ENCODE measurements at regions not wholly inside any gene's neighbourhood (a gene's known extent, or its start where the extent isn't known, plus 50 kb on each side); places are given as distances from the start of the nearest gene placed in this dataset.

DNA sequence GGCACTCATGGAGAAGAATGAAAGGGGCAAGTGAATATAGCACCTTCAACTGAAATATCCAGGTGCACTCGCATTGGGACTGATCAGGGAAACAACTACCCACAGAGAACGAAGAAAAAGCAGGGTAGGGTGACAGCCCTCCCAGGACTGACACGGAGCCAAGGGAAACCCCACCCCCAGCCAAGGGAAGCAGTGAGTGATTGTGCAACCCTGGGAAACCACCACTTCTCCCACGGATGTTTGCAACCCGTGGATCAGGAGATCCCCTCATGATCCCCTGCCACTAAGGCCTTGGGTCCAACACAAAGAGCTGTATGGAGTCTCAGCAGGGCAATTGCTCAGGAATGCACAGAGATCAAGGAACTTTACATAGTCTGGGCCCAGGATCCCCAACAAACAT, 158.5 kb upstream of the HCCS start:
- no peak overlapping the region for H3K4me3 Mint-ChIP-seq
- ATAC-seq (ENCODE audit: poor library complexity) = no peak
- ChIA-PET POLR2A (no interaction called here), CTCF (no interaction called here)
- intact Hi-C loops (cut with DNase I, micrococcal nuclease) = no loop called here
- TF ChIP-seq, protein P1, sequence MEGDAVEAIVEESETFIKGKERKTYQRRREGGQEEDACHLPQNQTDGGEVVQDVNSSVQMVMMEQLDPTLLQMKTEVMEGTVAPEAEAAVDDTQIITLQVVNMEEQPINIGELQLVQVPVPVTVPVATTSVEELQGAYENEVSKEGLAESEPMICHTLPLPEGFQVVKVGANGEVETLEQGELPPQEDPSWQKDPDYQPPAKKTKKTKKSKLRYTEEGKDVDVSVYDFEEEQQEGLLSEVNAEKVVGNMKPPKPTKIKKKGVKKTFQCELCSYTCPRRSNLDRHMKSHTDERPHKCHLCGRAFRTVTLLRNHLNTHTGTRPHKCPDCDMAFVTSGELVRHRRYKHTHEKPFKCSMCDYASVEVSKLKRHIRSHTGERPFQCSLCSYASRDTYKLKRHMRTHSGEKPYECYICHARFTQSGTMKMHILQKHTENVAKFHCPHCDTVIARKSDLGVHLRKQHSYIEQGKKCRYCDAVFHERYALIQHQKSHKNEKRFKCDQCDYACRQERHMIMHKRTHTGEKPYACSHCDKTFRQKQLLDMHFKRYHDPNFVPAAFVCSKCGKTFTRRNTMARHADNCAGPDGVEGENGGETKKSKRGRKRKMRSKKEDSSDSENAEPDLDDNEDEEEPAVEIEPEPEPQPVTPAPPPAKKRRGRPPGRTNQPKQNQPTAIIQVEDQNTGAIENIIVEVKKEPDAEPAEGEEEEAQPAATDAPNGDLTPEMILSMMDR (IDR thresholded peaks at IDR 0.05) = no peak
- Histone ChIP-seq H3K36me3 (ENCODE audit: insufficient read depth, low read length) (no peaks in the 10 kb centered on the region), H3K27me3 (ENCODE audit: control insufficient read depth in 1 of 2, insufficient read depth in 2 of 2, low read length in 2 of 2) (no peaks in the 10 kb centered on the region), H3K27ac (ENCODE audit: low read depth in 1 of 2, low read length in 2 of 2) (no peak overlapping the region), H3K4me1 (ENCODE audit: insufficient read depth, low read length) (no peaks in the 10 kb centered on the region), H3K9me3 (ENCODE audit: control insufficient read depth in 1 of 2, insufficient read depth in 1 of 2, low read length in 2 of 2) (peaks cover 0 to 11% of the 10 kb centered on the region in 2 experiments), H3K4me3 (ENCODE audit: low read length) (no peak overlapping the region)
- H3K27me3 Mint-ChIP-seq = no peaks in the 10 kb centered on the region
- H3K36me3 Mint-ChIP-seq (ENCODE audit: low read depth) = no peaks in the 10 kb centered on the region
- no peak for DNase-seq
- peaks cover 8% of the 10 kb centered on the region for H3K9me3 Mint-ChIP-seq
- no peak overlapping the region for H3K27ac Mint-ChIP-seq
- H3K4me1 Mint-ChIP-seq (ENCODE audit: low read depth) = no peaks in the 10 kb centered on the region

DNA sequence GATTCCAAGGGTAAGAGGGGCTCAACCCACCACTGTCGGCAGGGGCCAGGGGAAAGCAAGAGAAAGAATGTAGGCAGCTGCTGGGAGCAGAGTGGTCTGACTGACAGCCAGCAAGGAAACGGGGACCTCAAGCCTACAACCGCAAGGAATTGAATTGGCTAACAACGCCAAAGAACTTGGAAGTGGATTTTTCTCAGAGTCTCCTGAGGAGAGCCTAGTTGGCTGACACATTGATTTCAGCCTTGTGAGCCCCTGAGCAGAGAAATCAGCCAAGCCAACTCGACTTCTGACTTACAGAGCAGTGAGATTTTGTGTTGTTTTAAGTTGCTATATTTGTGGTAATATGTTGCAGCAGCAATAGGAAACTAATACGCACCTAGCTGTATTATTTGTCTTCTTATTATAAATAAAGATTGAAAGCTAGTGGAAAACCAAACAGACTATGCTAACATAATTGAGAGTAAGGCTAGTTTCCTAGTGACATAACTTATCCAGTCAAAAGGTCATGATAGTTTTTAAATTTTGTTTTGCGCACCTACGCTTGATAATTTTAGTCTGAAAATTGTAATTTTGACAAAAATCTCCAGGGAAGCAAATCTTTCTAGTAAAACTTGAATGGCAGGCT, 145.8 kb upstream of the HCCS start:
- DNase-seq = no peak
- intact Hi-C loops (cut with DNase I, micrococcal nuclease) = no loop called here
- Histone ChIP-seq H3K4me1 (ENCODE audit: insufficient read depth, low read length) (no peaks in the 10 kb centered on the region), H3K4me3 (ENCODE audit: low read length) (no peak overlapping the region), H3K36me3 (ENCODE audit: insufficient read depth, low read length) (no peaks in the 10 kb centered on the region), H3K27me3 (ENCODE audit: control insufficient read depth in 1 of 2, insufficient read depth in 2 of 2, low read length in 2 of 2) (no peaks in the 10 kb centered on the region), H3K9me3 (ENCODE audit: control insufficient read depth in 1 of 2, insufficient read depth in 1 of 2, low read length in 2 of 2) (peaks cover 3 to 4% of the 10 kb centered on the region in 2 experiments), H3K27ac (ENCODE audit: low read depth in 1 of 2, low read length in 2 of 2) (no peak overlapping the region)
- ATAC-seq (ENCODE audit: poor library complexity) = no peak
- H3K9me3 Mint-ChIP-seq = peaks cover 5% of the 10 kb centered on the region
- H3K36me3 Mint-ChIP-seq (ENCODE audit: low read depth) = no peaks in the 10 kb centered on the region
- TF ChIP-seq, protein P1 (IDR thresholded peaks at IDR 0.05) = no peak
- ChIA-PET POLR2A (no interaction called here), CTCF (no interaction called here)
- no peak overlapping the region for H3K4me3 Mint-ChIP-seq
- H3K27ac Mint-ChIP-seq = no peak overlapping the region
- no peaks in the 10 kb centered on the region for H3K27me3 Mint-ChIP-seq
- no peaks in the 10 kb centered on the region for H3K4me1 Mint-ChIP-seq (ENCODE audit: low read depth)

DNA sequence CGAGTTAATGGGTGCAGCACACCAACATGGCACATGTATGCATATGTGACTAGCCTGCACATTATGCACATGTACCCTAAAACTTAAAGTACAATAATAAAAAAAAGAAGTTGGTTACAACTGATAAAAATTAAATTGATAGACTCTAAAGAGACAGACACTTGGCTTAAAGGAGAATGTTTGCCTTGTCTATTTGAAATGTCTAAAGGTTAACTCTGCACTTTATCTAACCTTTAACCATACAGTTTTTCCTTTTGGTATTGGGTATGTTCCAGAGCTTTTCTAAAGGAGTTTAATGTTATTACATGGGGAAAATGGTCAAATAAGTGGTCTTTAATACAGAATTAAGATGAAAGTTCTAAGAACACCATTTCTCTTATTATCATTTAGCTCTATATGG, 145.1 kb upstream of the HCCS start:
- H3K27ac ChIP-seq (ENCODE audit: low read depth in 1 of 2, low read length in 2 of 2) = no peak overlapping the region
- Mint-ChIP-seq H3K27me3 (no peaks in the 10 kb centered on the region), H3K4me3 (no peak overlapping the region), H3K36me3 (ENCODE audit: low read depth) (no peaks in the 10 kb centered on the region), H3K27ac (no peak overlapping the region), H3K9me3 (peaks cover 5% of the 10 kb centered on the region), H3K4me1 (ENCODE audit: low read depth) (no peaks in the 10 kb centered on the region)
- POLR2A ChIA-PET = no interaction called here
- CTCF ChIA-PET = no interaction called here
- H3K9me3 ChIP-seq (ENCODE audit: control insufficient read depth in 1 of 2, insufficient read depth in 1 of 2, low read length in 2 of 2) = peaks cover 3 to 5% of the 10 kb centered on the region in 2 experiments
- H3K36me3 ChIP-seq (ENCODE audit: insufficient read depth, low read length) = no peaks in the 10 kb centered on the region
- no peak overlapping the region for H3K4me3 ChIP-seq (ENCODE audit: low read length)
- ATAC-seq (ENCODE audit: poor library complexity) = no peak
- no peaks in the 10 kb centered on the region for H3K27me3 ChIP-seq (ENCODE audit: control insufficient read depth in 1 of 2, insufficient read depth in 2 of 2, low read length in 2 of 2)
- no peaks in the 10 kb centered on the region for H3K4me1 ChIP-seq (ENCODE audit: insufficient read depth, low read length)
- intact Hi-C loops (cut with DNase I, micrococcal nuclease) = no loop called here
- DNase-seq = no peak
- TF ChIP-seq, protein P1 (IDR thresholded peaks at IDR 0.05) = no peak

Data from CD4-positive, alpha-beta T cell (primary cell).